ENCODE measurements at regions not wholly inside any gene's neighbourhood (a gene's known extent, or its start where the extent isn't known, plus 50 kb on each side); places are given as distances from the start of the nearest gene placed in this dataset.

DNA sequence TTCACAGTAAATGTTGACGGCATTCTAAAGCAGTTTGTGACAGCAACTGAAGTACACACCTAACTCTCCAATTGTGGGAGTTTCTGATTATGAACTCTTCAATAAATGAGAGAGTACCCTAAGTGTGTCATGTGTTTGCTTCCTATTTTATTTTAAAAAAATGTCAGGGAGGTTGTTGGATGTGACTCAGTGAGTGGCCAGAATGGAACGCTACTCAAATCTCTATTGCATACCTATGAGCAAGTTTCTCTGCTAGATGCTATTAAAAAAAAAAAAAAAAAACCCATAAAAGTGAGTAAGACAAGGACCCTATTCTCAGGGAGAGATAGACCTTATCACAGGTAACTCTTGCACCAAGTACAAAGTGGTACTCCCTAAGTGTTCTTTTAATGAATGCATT, 256.6 kb downstream of the BTG1 start:
- in situ Hi-C loops (cut with HindIII; ENCODE audit: low pct_unique_long_range_greater_than_20kb, low sequenced_read_pairs) (no loop called here), intact Hi-C loops (cut with micrococcal nuclease; ENCODE audit: unreplicated experiment) (no loop called here)
- no peaks in the 10 kb centered on the region for H3K4me1 ChIP-seq (ENCODE audit: control insufficient read depth, insufficient read depth, low read length)
- no peak for ATAC-seq
- no peak overlapping the region for H3K4me3 ChIP-seq (ENCODE audit: low read depth in 2 of 2, low read length in 2 of 2)
- ChIA-PET POLR2A (no interaction called here), CTCF (no interaction called here)
- H3K27ac ChIP-seq (ENCODE audit: low read length): no peak overlapping the region
- H3K9me3 ChIP-seq (ENCODE audit: control insufficient read depth, insufficient read depth, low read depth, low read length): no peaks in the 10 kb centered on the region
- H3K27me3 ChIP-seq (ENCODE audit: control insufficient read depth, insufficient read depth, low read length): no peaks in the 10 kb centered on the region
- no TSS peak for BruUV-seq (replicated peaks)
- TF ChIP-seq SIN3A (IDR thresholded peaks at IDR 0.05; ENCODE audit: borderline replicate concordance, insufficient read depth, low read depth, low read length): no peak
- TF ChIP-seq TCF7L2 (IDR thresholded peaks at IDR 0.05; ENCODE audit: low read depth, low read length): no peak
- TF ChIP-seq POLR2AphosphoS5 (IDR thresholded peaks at IDR 0.05; ENCODE audit: low read depth, low read length): no peak
- TF ChIP-seq, protein P1, sequence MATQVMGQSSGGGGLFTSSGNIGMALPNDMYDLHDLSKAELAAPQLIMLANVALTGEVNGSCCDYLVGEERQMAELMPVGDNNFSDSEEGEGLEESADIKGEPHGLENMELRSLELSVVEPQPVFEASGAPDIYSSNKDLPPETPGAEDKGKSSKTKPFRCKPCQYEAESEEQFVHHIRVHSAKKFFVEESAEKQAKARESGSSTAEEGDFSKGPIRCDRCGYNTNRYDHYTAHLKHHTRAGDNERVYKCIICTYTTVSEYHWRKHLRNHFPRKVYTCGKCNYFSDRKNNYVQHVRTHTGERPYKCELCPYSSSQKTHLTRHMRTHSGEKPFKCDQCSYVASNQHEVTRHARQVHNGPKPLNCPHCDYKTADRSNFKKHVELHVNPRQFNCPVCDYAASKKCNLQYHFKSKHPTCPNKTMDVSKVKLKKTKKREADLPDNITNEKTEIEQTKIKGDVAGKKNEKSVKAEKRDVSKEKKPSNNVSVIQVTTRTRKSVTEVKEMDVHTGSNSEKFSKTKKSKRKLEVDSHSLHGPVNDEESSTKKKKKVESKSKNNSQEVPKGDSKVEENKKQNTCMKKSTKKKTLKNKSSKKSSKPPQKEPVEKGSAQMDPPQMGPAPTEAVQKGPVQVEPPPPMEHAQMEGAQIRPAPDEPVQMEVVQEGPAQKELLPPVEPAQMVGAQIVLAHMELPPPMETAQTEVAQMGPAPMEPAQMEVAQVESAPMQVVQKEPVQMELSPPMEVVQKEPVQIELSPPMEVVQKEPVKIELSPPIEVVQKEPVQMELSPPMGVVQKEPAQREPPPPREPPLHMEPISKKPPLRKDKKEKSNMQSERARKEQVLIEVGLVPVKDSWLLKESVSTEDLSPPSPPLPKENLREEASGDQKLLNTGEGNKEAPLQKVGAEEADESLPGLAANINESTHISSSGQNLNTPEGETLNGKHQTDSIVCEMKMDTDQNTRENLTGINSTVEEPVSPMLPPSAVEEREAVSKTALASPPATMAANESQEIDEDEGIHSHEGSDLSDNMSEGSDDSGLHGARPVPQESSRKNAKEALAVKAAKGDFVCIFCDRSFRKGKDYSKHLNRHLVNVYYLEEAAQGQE (IDR thresholded peaks at IDR 0.05; ENCODE audit: insufficient read depth in 1 of 2, low read depth in 2 of 2, low read length in 1 of 2): no peak
- TF ChIP-seq, protein P2, sequence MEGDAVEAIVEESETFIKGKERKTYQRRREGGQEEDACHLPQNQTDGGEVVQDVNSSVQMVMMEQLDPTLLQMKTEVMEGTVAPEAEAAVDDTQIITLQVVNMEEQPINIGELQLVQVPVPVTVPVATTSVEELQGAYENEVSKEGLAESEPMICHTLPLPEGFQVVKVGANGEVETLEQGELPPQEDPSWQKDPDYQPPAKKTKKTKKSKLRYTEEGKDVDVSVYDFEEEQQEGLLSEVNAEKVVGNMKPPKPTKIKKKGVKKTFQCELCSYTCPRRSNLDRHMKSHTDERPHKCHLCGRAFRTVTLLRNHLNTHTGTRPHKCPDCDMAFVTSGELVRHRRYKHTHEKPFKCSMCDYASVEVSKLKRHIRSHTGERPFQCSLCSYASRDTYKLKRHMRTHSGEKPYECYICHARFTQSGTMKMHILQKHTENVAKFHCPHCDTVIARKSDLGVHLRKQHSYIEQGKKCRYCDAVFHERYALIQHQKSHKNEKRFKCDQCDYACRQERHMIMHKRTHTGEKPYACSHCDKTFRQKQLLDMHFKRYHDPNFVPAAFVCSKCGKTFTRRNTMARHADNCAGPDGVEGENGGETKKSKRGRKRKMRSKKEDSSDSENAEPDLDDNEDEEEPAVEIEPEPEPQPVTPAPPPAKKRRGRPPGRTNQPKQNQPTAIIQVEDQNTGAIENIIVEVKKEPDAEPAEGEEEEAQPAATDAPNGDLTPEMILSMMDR (IDR thresholded peaks at IDR 0.05): no peak
- DNase-seq (ENCODE audit: low read depth, low spot score): no peak
- no peaks in the 10 kb centered on the region for H3K36me3 ChIP-seq (ENCODE audit: control insufficient read depth, insufficient read depth, low read length)

DNA sequence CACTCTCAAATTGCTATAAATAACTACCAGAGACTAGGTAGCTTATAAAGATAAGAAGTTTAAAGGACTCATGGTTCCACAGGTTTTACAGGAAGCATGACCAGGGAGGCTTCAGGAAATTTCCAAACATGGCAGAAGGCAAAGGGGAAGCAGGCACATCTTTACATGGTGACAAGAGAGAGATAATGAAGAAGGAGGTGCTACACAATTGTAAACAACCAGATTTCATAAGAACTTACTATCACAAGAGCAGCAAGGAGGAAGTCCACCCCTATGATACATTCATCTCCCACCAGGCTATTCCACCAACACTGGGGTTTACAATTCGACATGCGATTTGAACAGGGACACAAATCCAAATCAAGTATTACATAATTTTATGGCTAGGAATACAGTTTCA, 257.7 kb downstream of the BTG1 start:
- Histone ChIP-seq H3K27me3 (ENCODE audit: control insufficient read depth, insufficient read depth, low read length) (no peaks in the 10 kb centered on the region), H3K9me3 (ENCODE audit: control insufficient read depth, insufficient read depth, low read depth, low read length) (no peaks in the 10 kb centered on the region), H3K4me3 (ENCODE audit: low read depth in 2 of 2, low read length in 2 of 2) (no peak overlapping the region), H3K27ac (ENCODE audit: low read length) (no peak overlapping the region), H3K36me3 (ENCODE audit: control insufficient read depth, insufficient read depth, low read length) (no peaks in the 10 kb centered on the region), H3K4me1 (ENCODE audit: control insufficient read depth, insufficient read depth, low read length) (no peaks in the 10 kb centered on the region)
- CTCF ChIA-PET: no interaction called here
- no peak for ATAC-seq
- POLR2A ChIA-PET: no interaction called here
- in situ Hi-C loops (cut with HindIII; ENCODE audit: low pct_unique_long_range_greater_than_20kb, low sequenced_read_pairs): no loop called here
- BruUV-seq (replicated peaks): no TSS peak
- intact Hi-C loops (cut with micrococcal nuclease; ENCODE audit: unreplicated experiment): no loop called here
- no peak for DNase-seq (ENCODE audit: low read depth, low spot score)
- TF ChIP-seq SIN3A (IDR thresholded peaks at IDR 0.05; ENCODE audit: borderline replicate concordance, insufficient read depth, low read depth, low read length): no peak
- no peak for TF ChIP-seq TCF7L2 (IDR thresholded peaks at IDR 0.05; ENCODE audit: low read depth, low read length)
- TF ChIP-seq, protein P2 (IDR thresholded peaks at IDR 0.05): no peak
- TF ChIP-seq, protein P1 (IDR thresholded peaks at IDR 0.05; ENCODE audit: insufficient read depth in 1 of 2, low read depth in 2 of 2, low read length in 1 of 2): no peak
- TF ChIP-seq POLR2AphosphoS5 (IDR thresholded peaks at IDR 0.05; ENCODE audit: low read depth, low read length): no peak
